ENCODE measurements at regions not wholly inside any gene's neighbourhood (a gene's known extent, or its start where the extent isn't known, plus 50 kb on each side); places are given as distances from the start of the nearest gene placed in this dataset.

GRCh38 chr11:70872299-70872698, 380.1 kb downstream of the SHANK2 start:
- TF ChIP-seq KDM1A (IDR thresholded peaks at IDR 0.05): no peak
- TF ChIP-seq PHF21A (IDR thresholded peaks at IDR 0.05; ENCODE audit: borderline replicate concordance, low read depth): no peak
- TF ChIP-seq EHMT2 (IDR thresholded peaks at IDR 0.05): no peak
- no peak for TF ChIP-seq ELK1 (CRISPR knock-in tag; IDR thresholded peaks at IDR 0.05)
- no peak for TF ChIP-seq SPI1 (IDR thresholded peaks at IDR 0.05; ENCODE audit: borderline replicate concordance, low read depth, low read length)
- no peak for TF ChIP-seq REST (IDR thresholded peaks at IDR 0.05; ENCODE audit: borderline replicate concordance)
- TF ChIP-seq REST (CRISPR knock-in tag; IDR thresholded peaks at IDR 0.05; ENCODE audit: low read depth): no peak
- TF ChIP-seq ZBTB33 (CRISPR knock-in tag; IDR thresholded peaks at IDR 0.05): no peak
- no peak for TF ChIP-seq MEF2A (IDR thresholded peaks at IDR 0.05; ENCODE audit: control insufficient read depth, low read depth, low read length)
- no peak for TF ChIP-seq ZBTB7A (IDR thresholded peaks at IDR 0.05; ENCODE audit: borderline replicate concordance, control insufficient read depth, low read depth, low read length)
- TF ChIP-seq PHB2 (IDR thresholded peaks at IDR 0.05; ENCODE audit: low read depth): no peak
- no peak for TF ChIP-seq ZNF778 (CRISPR knock-in tag; IDR thresholded peaks at IDR 0.05)

Data from K562 (cell line).